Femur (tissue), 1 donor: ENCODE measurements at regions not wholly inside any gene's neighbourhood (a gene's known extent, or its start where the extent isn't known, plus 50 kb on each side); places are given as distances from the start of the nearest gene placed in this dataset.

Source experiments
- DNase-seq: peaks from one replicate; pipeline ENCODE4 v3.0.0-alpha.2; 2017

DNA sequence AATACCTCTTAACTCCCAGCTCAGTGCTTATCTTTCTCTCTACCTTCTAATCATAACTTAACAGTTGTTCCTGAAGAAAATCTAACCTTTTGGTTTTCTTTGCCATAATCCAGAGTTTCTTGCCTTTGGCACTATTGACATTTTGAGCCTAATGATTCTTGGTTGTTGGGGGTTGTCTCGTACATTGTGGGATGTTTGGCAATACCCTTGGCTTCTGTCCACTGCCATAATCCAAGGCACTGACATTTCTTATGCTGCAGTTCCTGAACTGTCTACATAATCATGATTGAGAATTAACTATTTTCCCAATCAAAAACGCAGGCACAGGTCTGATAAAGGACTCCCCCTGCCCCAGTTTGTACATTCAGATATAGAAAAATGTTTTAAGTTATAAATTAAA, 203.2 kb upstream of the MEX3C start:
- DNase-seq: no peak

GRCh38 chr18:51401912-51402311, 204.4 kb upstream of the MEX3C start:
- DNase-seq: no peak

- no peak for DNase-seq
Measured at GRCh38 chr18:51404620-51405019, 207.1 kb upstream of the MEX3C start.

DNA sequence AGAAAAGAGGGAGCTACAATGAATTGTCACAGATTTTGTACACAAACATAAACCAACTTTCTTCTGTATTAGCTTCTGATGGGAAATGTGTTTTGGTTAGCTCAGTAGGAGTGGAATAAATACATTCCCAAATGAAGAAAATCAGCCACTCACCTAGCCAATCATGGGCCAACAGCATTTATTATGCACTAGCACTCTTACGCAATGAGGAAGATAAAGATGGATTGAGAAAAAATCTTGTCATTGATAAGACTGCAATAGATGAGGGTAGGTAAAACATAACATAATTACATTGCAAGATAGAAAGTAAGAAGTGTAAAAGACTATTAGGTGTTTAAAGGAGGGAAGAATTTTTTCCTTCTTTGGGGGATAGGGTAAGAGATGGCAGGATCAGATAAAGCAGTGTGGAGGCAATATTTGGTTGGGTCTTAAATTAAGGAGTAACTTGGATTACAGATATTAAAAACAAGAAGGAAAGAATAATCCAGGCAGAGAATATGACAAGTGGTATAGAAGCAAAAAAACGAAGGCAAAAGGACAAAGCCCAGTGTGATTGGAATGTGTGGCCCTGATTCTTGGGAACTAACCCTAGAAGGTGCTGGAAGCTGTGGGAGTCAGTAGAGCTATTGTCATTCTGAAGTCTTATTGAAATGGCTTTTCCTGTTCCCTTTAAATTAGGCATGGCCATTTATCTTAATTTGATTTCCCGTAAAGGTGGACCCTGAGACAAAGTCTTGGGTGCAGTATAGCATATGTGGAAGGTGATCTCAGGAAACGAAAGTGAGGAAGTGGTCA, 208.4 kb upstream of the MEX3C start:
- DNase-seq: no peak

GRCh38 chr18:51417643-51418483, 220.4 kb upstream of the MEX3C start:
- no peak for DNase-seq

- no peak for DNase-seq
Measured at GRCh38 chr18:51425475-51425874, 228.0 kb upstream of the MEX3C start.

DNA sequence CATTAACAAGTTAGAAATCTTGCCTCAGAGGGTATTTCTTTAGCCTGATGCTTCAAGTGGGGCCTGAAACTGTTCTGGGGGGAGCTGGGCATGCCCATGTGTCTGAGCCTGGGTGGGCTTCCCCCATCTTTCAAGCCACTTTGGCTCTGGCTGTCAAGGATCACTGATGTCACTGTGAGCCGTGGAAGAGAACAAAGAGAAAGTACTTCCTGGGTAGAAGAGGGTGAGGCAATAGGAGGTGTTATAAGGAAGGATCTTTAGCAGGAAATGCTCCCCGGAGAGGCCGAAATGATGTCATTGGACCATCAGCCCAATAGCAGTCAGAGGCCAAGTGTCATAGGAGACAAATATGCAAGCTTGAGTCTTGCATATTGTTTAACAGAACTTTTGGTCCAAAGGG, 228.4 kb upstream of the MEX3C start:
- DNase-seq: peak; percentile 20

GRCh38 chr18:51426996-51427395, 229.5 kb upstream of the MEX3C start:
- DNase-seq: no peak

DNA sequence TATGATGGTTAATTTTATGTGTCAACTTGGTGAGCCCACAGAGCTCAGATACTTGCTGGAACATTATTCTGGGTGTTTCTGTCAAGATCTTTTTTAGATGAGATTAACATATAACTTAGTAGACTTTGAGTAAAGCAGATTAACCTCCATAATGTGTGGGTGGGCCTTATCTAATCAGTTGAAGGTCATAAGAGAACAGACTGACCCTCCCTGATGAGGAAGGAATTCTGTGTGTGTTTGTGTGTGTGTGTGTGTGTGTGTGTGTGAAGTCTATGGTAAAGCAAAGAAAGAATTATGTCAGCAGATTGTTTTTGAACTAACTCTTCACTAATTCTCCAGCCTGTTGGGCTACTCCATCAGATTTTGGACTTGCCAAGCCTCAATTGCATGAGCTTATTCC, 232.2 kb upstream of the MEX3C start:
- DNase-seq: no peak

DNA sequence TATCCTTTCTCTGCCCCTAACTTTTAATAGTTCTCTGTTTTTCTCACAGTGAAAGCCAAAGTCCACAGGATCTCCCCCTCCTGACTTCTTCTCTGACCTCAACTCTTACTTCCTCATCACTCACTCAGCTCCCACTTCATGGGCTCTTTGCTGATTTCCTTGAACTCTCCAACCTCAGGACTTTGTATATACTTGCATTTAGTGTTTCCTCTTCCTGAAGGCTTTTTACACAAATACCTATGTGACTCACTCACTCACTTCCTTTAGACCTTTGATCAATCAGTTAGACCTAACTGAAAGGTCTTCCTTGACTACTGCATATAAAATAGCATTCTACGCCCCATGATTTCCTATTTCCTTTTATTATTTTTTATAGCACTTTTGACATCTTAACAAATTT, 233.1 kb upstream of the MEX3C start:
- no peak for DNase-seq

DNA sequence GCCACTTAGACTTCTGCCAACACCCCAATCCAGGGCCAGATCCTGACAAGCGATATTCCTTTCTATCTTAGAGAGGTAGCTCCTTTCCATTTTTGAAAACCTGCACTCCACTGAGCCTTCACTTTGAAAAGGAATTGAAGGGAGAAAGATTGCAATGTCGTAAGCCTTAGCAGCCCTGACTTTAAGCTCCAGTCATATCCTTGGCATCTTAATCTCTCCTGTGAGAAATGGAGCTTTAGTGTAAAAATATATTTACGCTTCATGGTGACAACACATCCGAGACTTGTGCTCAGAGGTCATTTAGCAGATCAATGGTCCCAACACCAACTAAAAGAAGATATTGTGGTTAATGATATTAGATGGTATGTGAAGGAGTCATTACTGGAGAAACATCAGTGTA, 235.8 kb upstream of the MEX3C start:
- no peak for DNase-seq

DNA sequence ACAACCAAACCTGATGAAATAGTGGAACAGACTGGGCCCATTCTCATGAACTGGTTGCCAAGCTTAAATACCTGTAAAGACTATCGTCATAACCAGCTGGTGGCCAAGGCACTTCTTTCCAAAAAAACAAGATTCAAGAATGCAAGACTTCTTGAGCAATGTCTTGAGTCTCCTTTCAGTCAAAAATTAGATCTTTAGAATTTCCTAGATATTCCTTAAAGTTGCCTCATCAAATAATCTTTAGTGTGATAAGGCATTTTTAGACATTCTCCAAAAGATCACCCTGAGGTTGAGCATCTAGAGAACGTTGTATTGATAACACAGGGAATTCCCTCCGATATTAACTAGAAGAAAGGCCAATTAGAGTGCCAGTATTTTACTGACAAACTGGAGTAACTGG, 236.4 kb upstream of the MEX3C start:
- no peak for DNase-seq

- no peak for DNase-seq
Measured at GRCh38 chr18:51437280-51438271, 240.1 kb upstream of the MEX3C start.

GRCh38 chr18:51438797-51439350, 241.4 kb upstream of the MEX3C start:
- no peak for DNase-seq

DNA sequence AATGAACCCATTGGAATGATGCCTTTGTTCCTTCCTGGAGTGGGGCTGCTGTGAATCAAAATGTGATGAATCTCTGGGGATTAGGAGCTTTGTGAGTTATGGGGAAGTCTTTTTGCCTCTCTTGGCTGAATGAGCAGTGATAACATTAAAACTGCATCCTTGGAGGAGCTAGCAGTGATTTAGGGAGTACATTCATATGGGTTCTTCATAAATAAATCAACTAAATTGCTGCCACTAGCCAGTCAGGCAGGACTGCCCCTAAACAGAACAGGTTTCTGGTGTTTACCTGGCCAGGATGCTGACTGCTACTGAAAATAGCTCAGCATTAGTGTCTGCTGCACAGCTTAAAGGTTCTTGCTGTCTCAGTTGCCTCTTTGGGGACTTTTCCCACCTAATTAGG, 244.5 kb upstream of the MEX3C start:
- no peak for DNase-seq

GRCh38 chr18:51446571-51447210, 249.2 kb upstream of the MEX3C start:
- DNase-seq: no peak

DNA sequence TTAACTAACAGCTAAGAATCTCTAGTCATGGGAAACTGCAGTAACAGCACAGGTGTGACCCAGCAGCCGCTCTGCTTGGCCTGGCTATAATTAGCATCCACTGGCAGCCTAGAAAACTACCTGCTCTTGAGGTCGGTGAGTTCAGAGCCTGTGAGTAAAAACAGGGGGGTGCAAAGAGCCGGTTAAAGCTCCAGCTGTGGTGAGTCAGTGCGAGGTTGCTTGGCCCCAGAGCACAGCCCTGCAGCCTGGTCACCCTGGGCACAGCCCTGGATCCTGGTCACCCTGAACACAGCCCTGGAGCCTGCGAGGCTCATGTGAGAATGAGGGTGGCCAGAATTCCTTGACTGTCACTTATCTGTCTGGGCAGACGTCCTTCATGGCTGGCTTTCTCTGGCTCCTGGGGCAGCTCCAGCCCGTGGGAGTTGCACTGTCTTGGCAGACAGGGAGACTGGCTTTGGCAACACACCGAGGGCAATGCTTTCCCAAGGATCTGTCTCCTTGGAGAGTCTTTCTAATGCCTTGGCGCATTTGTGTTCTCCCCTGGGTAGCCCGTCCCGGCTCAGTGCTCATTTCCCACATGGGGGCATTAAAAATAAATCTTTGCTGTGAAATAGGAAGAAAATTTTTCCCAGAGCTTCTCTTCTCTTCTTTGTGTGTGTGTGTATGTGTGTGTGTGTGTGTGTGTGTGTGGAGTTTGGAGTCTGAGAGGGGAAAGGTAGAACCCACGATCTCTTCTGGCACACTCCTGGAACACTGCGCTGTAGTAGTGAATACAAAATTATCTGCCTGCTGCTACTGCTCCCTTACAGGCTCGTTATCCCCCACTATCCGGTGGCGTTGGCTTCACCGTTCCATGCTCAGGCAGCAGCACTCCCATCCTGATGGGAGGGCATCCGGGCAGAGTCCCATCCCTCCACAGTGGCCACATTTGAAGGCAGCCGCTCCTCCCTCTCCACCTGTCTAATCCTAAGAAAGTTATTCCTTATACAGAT, 250.2 kb upstream of the MEX3C start:
- peak; percentile 25 for DNase-seq

DNA sequence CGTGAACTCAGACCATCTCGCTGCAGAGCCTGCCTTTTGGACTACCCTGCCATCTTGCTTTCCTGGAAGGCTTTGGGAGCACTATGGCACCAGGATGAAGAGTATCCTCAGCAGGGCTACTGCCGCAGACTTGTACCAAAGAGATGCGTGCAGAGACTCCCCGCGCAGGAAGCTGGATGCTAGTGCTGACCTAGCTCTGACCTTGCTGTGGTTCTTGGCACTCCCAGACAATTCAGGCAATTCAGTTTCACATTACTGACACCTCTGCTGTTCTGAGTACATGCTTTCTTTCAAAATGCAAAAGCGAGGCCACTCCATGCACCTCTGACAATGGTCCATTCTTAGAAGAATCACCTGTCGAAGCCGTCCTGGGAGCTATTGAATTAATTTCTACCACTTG, 251.5 kb upstream of the MEX3C start:
- DNase-seq: no peak

- no peak for DNase-seq
Measured at GRCh38 chr18:51453594-51453993, 256.1 kb upstream of the MEX3C start.

DNA sequence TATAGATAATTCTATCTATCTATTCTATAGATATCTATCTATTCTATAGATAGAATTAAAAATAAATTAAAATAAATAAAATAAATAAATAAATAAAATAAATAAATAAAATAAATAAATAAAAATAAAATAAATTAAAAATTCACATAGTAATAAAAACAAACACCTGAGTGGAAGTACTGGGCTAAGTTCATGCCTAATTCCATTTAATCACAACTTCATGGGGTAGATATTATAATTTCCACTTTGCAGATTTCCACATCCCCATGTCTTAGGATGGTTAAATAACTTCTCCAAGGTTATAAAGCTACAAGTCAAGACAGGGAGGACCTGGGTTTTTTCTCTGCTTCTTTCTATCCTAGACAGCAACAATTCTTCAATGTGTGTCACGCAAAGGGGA, 261.4 kb upstream of the MEX3C start:
- DNase-seq: no peak

DNA sequence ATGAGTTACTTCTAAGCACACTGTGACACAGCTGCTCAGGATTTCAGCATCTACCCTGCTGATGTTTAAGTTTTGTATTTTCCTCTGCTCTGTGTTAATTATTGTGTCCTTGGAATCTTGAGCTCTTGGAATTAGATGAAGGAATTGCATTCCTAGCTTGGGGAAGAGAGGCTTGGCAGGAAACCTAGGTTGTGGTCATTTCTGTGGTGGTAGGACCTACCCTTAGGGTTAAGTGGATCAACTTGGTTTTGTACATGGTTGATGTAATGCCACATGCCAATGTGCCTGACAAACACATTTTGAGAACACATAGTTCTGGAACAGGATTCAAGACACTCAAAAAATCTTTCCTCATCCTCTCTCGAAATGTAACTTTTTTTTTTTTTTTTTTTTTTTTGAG, 264.5 kb upstream of the MEX3C start:
- DNase-seq: no peak
